PC-3 (cell line): ENCODE measurements at regions not wholly inside any gene's neighbourhood (a gene's known extent, or its start where the extent isn't known, plus 50 kb on each side); places are given as distances from the start of the nearest gene placed in this dataset.

ENCODE experiments used
- ATAC-seq: fragments of 200-7000 bp; cut with Tn5 transposase; 2 replicates; pipeline ENCODE4 v1.9.1; 2020; ENCODE audit warnings: mild to moderate bottlenecking, moderate library complexity
- BruUV-seq: library from RNA; stranded (reverse); fragments of 400-500 nt; replicated peaks from 2 replicates; lab custom pipeline; 2021; lab: Mats Ljungman, UMichigan
- CTCF ChIA-PET: fragments of 300-600 bp; sonication (Branson Sonifier 250); formaldehyde crosslinking; loops from one replicate; lab custom pipeline; 2022; ENCODE audit warnings: antibody characterized with exemption; lab: Charles Lee
- POLR2A ChIA-PET: fragments of 300-600 bp; sonication (Branson Sonifier 250); formaldehyde crosslinking; loops from one replicate; lab custom pipeline; 2022; ENCODE audit warnings: antibody characterized with exemption; ENCODE audit not compliant: unreplicated experiment; lab: Charles Lee
- DNase-seq: peaks from one replicate; pipeline ENCODE4 v3.0.0-alpha.2; 2015
- H2AFZ ChIP-seq: fragments of 300-600 bp; sonication (generic); 2 replicates; pipeline ENCODE4 v1.6.0; 2016; ENCODE audit warnings: antibody characterized with exemption, low read length
- H3F3A ChIP-seq: fragments of 300-600 bp; sonication (generic); one replicate; pipeline ENCODE4 v1.6.0; 2017; ENCODE audit warnings: antibody characterized with exemption, low read length, control low read depth, mild to moderate bottlenecking; ENCODE audit not compliant: unreplicated experiment
- H3K27ac ChIP-seq: fragments of 300-600 bp; sonication (generic); 2 replicates; pipeline ENCODE4 v1.5.1; 2016; ENCODE audit warnings: mild to moderate bottlenecking, low read length
- H3K27me3 ChIP-seq: fragments of 300-600 bp; sonication (generic); 2 replicates; pipeline ENCODE4 v1.6.1; 2016; ENCODE audit warnings: low read length, mixed read lengths
- H3K36me3 ChIP-seq: fragments of 300-600 bp; sonication (generic); 2 replicates; pipeline ENCODE4 v1.6.1; 2016; ENCODE audit warnings: low read depth, mixed run types, low read length, mixed read lengths
- H3K4me1 ChIP-seq: fragments of 300-600 bp; sonication (generic); 2 replicates; pipeline ENCODE4 v1.5.1; 2016; ENCODE audit warnings: low read length; ENCODE audit not compliant: insufficient read depth
- H3K4me2 ChIP-seq: fragments of 300-600 bp; sonication (generic); 2 replicates; pipeline ENCODE4 v1.6.0; 2016; ENCODE audit warnings: low read length
- H3K4me3 ChIP-seq: fragments of 300-600 bp; sonication (generic); 2 replicates; pipeline ENCODE4 v1.5.1; 2016; ENCODE audit warnings: mild to moderate bottlenecking, low read length, mixed read lengths
- H3K79me2 ChIP-seq: fragments of 300-600 bp; sonication (generic); 2 replicates; pipeline ENCODE4 v1.6.1; 2017; ENCODE audit warnings: low read length, mixed read lengths
- H3K9ac ChIP-seq: fragments of 300-600 bp; sonication (generic); 2 replicates; pipeline ENCODE4 v1.6.0; 2016; ENCODE audit warnings: mild to moderate bottlenecking, low read length
- H3K9me2 ChIP-seq: fragments of 300-600 bp; sonication (generic); replicated peaks from 2 replicates; pipeline ENCODE4 v1.6.1; 2016; ENCODE audit warnings: mixed run types, low read length, mixed read lengths
- H3K9me3 ChIP-seq: fragments of 300-600 bp; sonication (generic); 2 replicates; pipeline ENCODE4 v1.6.1; 2016; ENCODE audit warnings: low read length, mixed read lengths
- H4K20me1 ChIP-seq: fragments of 300-600 bp; sonication (generic); 2 replicates; pipeline ENCODE4 v1.6.1; 2016; ENCODE audit warnings: low read length, mixed read lengths
- CTCF ChIP-seq: fragments of 300-600 bp; sonication (generic); conservative IDR thresholded peaks from 2 replicates; pipeline ENCODE4 v1.5.1; 2017; ENCODE audit warnings: antibody characterized with exemption, low read depth, mild to moderate bottlenecking, low read length
- EZH2 ChIP-seq: fragments of 300-600 bp; sonication (generic); IDR thresholded peaks from one replicate; pipeline ENCODE4 v1.6.1; 2017; ENCODE audit warnings: antibody characterized with exemption, mild to moderate bottlenecking, low read length; ENCODE audit not compliant: unreplicated experiment
- EZH2phosphoT487 ChIP-seq: fragments of 300-600 bp; sonication (generic); IDR thresholded peaks from 2 replicates; pipeline ENCODE4 v1.6.1; 2018; ENCODE audit warnings: mild to moderate bottlenecking, antibody characterized with exemption, low read length, borderline replicate concordance
- intact Hi-C: fragments of 100-400 bp; cut with micrococcal nuclease; formaldehyde crosslinking; loops from 2 replicates; pipeline ENCODE4 v1.9.0; 2023

- no TSS peak for BruUV-seq
- ChIA-PET CTCF (no interaction called here), POLR2A (no interaction called here)
- H3K9me3 ChIP-seq = peaks cover 32% of the 10 kb centered on the region
- H3K27me3 ChIP-seq = no peaks in the 10 kb centered on the region
- no peaks in the 10 kb centered on the region for H3K79me2 ChIP-seq
- no peak overlapping the region for H3K4me2 ChIP-seq
- no peak for TF ChIP-seq EZH2
- ATAC-seq (no peak), DNase-seq (no peak)
- H3K27ac ChIP-seq = no peak overlapping the region
- H3F3A ChIP-seq = no peaks in the 10 kb centered on the region
- H3K9me2 ChIP-seq = no peaks in the 10 kb centered on the region
- H3K4me1 ChIP-seq = no peaks in the 10 kb centered on the region
- no peak overlapping the region for H3K9ac ChIP-seq
- H2AFZ ChIP-seq = no peak overlapping the region
- intact Hi-C loops = no loop called here
- no peaks in the 10 kb centered on the region for H4K20me1 ChIP-seq
- H3K4me3 ChIP-seq = no peak overlapping the region; the same call in 1 of the 2 replicates
- peaks cover 8% of the 10 kb centered on the region; the same call in 1 of the 2 replicates for H3K36me3 ChIP-seq
These were observed 114.9 kb upstream of the FAM3C start for GRCh38 chr7:121510858-121511482.

GRCh38 chr7:121510302-121510701 is 114.2 kb upstream of the FAM3C start:
- Histone ChIP-seq H2AFZ (no peak overlapping the region), H3K4me3 (no peak overlapping the region), H3K4me2 (no peak overlapping the region), H3K79me2 (no peaks in the 10 kb centered on the region), H3K27ac (no peak overlapping the region), H3F3A (no peaks in the 10 kb centered on the region), H4K20me1 (no peaks in the 10 kb centered on the region), H3K9me3 (peaks cover 38% of the 10 kb centered on the region), H3K9ac (no peak overlapping the region), H3K4me1 (no peaks in the 10 kb centered on the region), H3K27me3 (no peaks in the 10 kb centered on the region), H3K9me2 (no peaks in the 10 kb centered on the region), H3K36me3 (peaks cover 10% of the 10 kb centered on the region; the same call in 1 of the 2 replicates)
- ATAC-seq (no peak), DNase-seq (no peak)
- CTCF ChIA-PET = no interaction called here
- BruUV-seq = no TSS peak
- POLR2A ChIA-PET = no interaction called here
- intact Hi-C loops = no loop called here
- no peak for TF ChIP-seq EZH2

GRCh38 chr7:121505540-121506182 is 109.6 kb upstream of the FAM3C start:
- ATAC-seq = no peak
- no peak overlapping the region for H2AFZ ChIP-seq
- H3K9me3 ChIP-seq = peaks cover 27% of the 10 kb centered on the region
- no peaks in the 10 kb centered on the region for H3K79me2 ChIP-seq
- H3K27ac ChIP-seq = no peak overlapping the region
- no peaks in the 10 kb centered on the region for H3K27me3 ChIP-seq
- H3K4me3 ChIP-seq = no peak overlapping the region
- TF ChIP-seq CTCF (no peak), EZH2 (no peak), EZH2phosphoT487 (no peak)
- 0 out of 2 replicates have a peak, but pooled peaks cover 6% of the 10 kb centered on the region for H3K4me1 ChIP-seq
- H3K36me3 ChIP-seq = peaks cover 7% of the 10 kb centered on the region; the same call in 1 of the 2 replicates
- no peak overlapping the region for H3K9ac ChIP-seq
- H3F3A ChIP-seq = peaks cover 6% of the 10 kb centered on the region
- ChIA-PET POLR2A (no interaction called here), CTCF (no interaction called here)
- intact Hi-C loops = no loop called here
- DNase-seq = no peak
- no TSS peak for BruUV-seq
- H4K20me1 ChIP-seq = no peaks in the 10 kb centered on the region
- H3K9me2 ChIP-seq = no peaks in the 10 kb centered on the region
- no peak overlapping the region for H3K4me2 ChIP-seq
